ENCODE measurements at regions not wholly inside any gene's neighbourhood (a gene's known extent, or its start where the extent isn't known, plus 50 kb on each side); places are given as distances from the start of the nearest gene placed in this dataset.
"Not testable (repeated sequence)": the region's sequence is repeated elsewhere in the genome, so short reads cannot be mapped to it uniquely, and the experiment has no call there.

- BruUV-seq (replicated peaks): no TSS peak
- intact Hi-C loops (cut with micrococcal nuclease; ENCODE audit: unreplicated experiment): no loop called here
- CTCF ChIA-PET: no interaction called here
- H3K4me1 Mint-ChIP-seq (ENCODE audit: low read depth, unreplicated experiment): no peaks in the 10 kb centered on the region
- no peak for DNase-seq
- H3K27me3 Mint-ChIP-seq (ENCODE audit: unreplicated experiment): no peaks in the 10 kb centered on the region
- H3K36me3 Mint-ChIP-seq (ENCODE audit: insufficient read depth, unreplicated experiment): no peaks in the 10 kb centered on the region
- H3K27ac Mint-ChIP-seq (ENCODE audit: unreplicated experiment): no peak overlapping the region
- no peak overlapping the region for H3K4me3 Mint-ChIP-seq (ENCODE audit: low read depth, unreplicated experiment)
- H3K9me3 Mint-ChIP-seq (ENCODE audit: low read depth, unreplicated experiment): peaks cover 12% of the 10 kb centered on the region
- TF ChIP-seq CTCF (IDR thresholded peaks at IDR 0.05; ENCODE audit: unreplicated experiment): no peak
These were observed 531.8 kb downstream of the XYLT1 start for GRCh38 chr16:16938980-16939379.

- Mint-ChIP-seq H3K36me3 (ENCODE audit: insufficient read depth, unreplicated experiment) (no peaks in the 10 kb centered on the region), H3K4me3 (ENCODE audit: low read depth, unreplicated experiment) (no peak overlapping the region), H3K4me1 (ENCODE audit: low read depth, unreplicated experiment) (no peaks in the 10 kb centered on the region), H3K9me3 (ENCODE audit: low read depth, unreplicated experiment) (peaks cover 12% of the 10 kb centered on the region), H3K27me3 (ENCODE audit: unreplicated experiment) (no peaks in the 10 kb centered on the region), H3K27ac (ENCODE audit: unreplicated experiment) (no peak overlapping the region)
- CTCF ChIA-PET: no interaction called here
- no peak for TF ChIP-seq CTCF (IDR thresholded peaks at IDR 0.05; ENCODE audit: unreplicated experiment)
- DNase-seq: no peak
- intact Hi-C loops (cut with micrococcal nuclease; ENCODE audit: unreplicated experiment): no loop called here
- no TSS peak for BruUV-seq (replicated peaks)
These were observed 530.4 kb downstream of the XYLT1 start for GRCh38 chr16:16940351-16940750.

GRCh38 chr16:16942849-16943248 is 527.9 kb downstream of the XYLT1 start:
- H3K4me3 Mint-ChIP-seq (ENCODE audit: low read depth, unreplicated experiment); intact Hi-C loops (cut with micrococcal nuclease; ENCODE audit: unreplicated experiment); H3K27me3 Mint-ChIP-seq (ENCODE audit: unreplicated experiment); CTCF ChIA-PET; H3K27ac Mint-ChIP-seq (ENCODE audit: unreplicated experiment); DNase-seq; BruUV-seq (replicated peaks); H3K4me1 Mint-ChIP-seq (ENCODE audit: low read depth, unreplicated experiment); H3K36me3 Mint-ChIP-seq (ENCODE audit: insufficient read depth, unreplicated experiment): not testable (repeated sequence)
- peaks cover 20% of the 10 kb centered on the region for H3K9me3 Mint-ChIP-seq (ENCODE audit: low read depth, unreplicated experiment)

GRCh38 chr16:16945207-16945606 is 525.6 kb downstream of the XYLT1 start:
- TF ChIP-seq CTCF (IDR thresholded peaks at IDR 0.05; ENCODE audit: unreplicated experiment): no peak

GRCh38 chr16:16956376-16956775 is 514.4 kb downstream of the XYLT1 start:
- H3K9me3 Mint-ChIP-seq (ENCODE audit: low read depth, unreplicated experiment): peaks cover 4% of the 10 kb centered on the region
- no peak for DNase-seq
- CTCF ChIA-PET: no interaction called here
- H3K4me1 Mint-ChIP-seq (ENCODE audit: low read depth, unreplicated experiment): no peaks in the 10 kb centered on the region
- BruUV-seq (replicated peaks): no TSS peak
- no peaks in the 10 kb centered on the region for H3K27me3 Mint-ChIP-seq (ENCODE audit: unreplicated experiment)
- no peak overlapping the region for H3K27ac Mint-ChIP-seq (ENCODE audit: unreplicated experiment)
- intact Hi-C loops (cut with micrococcal nuclease; ENCODE audit: unreplicated experiment): no loop called here
- H3K36me3 Mint-ChIP-seq (ENCODE audit: insufficient read depth, unreplicated experiment): no peaks in the 10 kb centered on the region
- H3K4me3 Mint-ChIP-seq (ENCODE audit: low read depth, unreplicated experiment): no peak overlapping the region
- TF ChIP-seq CTCF (IDR thresholded peaks at IDR 0.05; ENCODE audit: unreplicated experiment): no peak

More at GRCh38 chr16:16945207-16945606, 525.6 kb downstream of the XYLT1 start:
- no TSS peak for BruUV-seq (replicated peaks)
- no peak overlapping the region for H3K27ac Mint-ChIP-seq (ENCODE audit: unreplicated experiment)
- intact Hi-C loops (cut with micrococcal nuclease; ENCODE audit: unreplicated experiment): no loop called here
- no peaks in the 10 kb centered on the region for H3K36me3 Mint-ChIP-seq (ENCODE audit: insufficient read depth, unreplicated experiment)
- no peaks in the 10 kb centered on the region for H3K4me1 Mint-ChIP-seq (ENCODE audit: low read depth, unreplicated experiment)
- no peak overlapping the region for H3K4me3 Mint-ChIP-seq (ENCODE audit: low read depth, unreplicated experiment)
- DNase-seq: no peak
- no peaks in the 10 kb centered on the region for H3K27me3 Mint-ChIP-seq (ENCODE audit: unreplicated experiment)
- CTCF ChIA-PET: no interaction called here
- peaks cover 23% of the 10 kb centered on the region for H3K9me3 Mint-ChIP-seq (ENCODE audit: low read depth, unreplicated experiment)
